Right lobe of liver (tissue), 6 donors: ENCODE measurements at regions not wholly inside any gene's neighbourhood (a gene's known extent, or its start where the extent isn't known, plus 50 kb on each side); places are given as distances from the start of the nearest gene placed in this dataset.

Experiments used
- ATAC-seq, 4 donors: fragments of 200-7000 bp; cut with Tn5 transposase; one replicate each; pipeline ENCODE4 v1.9.1; 2020; ENCODE audit warnings: mild to moderate bottlenecking in 4 of 4, moderate library complexity in 4 of 4
- DNase-seq, 3 donors: peaks; one replicate each; pipeline ENCODE4 v3.0.0-alpha.2; 2020
- H3K27ac ChIP-seq, 3 donors: fragments of 200-600 bp; one replicate each; pipeline ENCODE4 v1.8.0; 2022
- H3K27me3 ChIP-seq, 2 donors: fragments of 200-600 bp; one replicate each; pipeline ENCODE4 v1.8.0; 2022
- H3K36me3 ChIP-seq, 4 donors: fragments of 200-600 bp; sonication (generic) in 1 of 4; one replicate each; pipeline versions ENCODE4 v1.5.1 to v1.8.0; 2017 to 2022; ENCODE audit warnings: control low read depth in 1 of 4
- H3K4me1 ChIP-seq, 4 donors: fragments of 200-600 bp; sonication (generic) in 1 of 4; one replicate each; pipeline versions ENCODE4 v1.5.1 to v1.8.0; 2017 to 2022; ENCODE audit warnings: control low read depth in 1 of 4
- H3K4me3 ChIP-seq, 3 donors: fragments of 200-600 bp; one replicate each; pipeline ENCODE4 v1.8.0; 2022
- H3K9me3 ChIP-seq, 4 donors: fragments of 200-600 bp; sonication (generic) in 1 of 4; one replicate each; pipeline versions ENCODE4 v1.5.1 to v1.8.0; 2017 to 2022; ENCODE audit warnings: control low read depth in 1 of 4
- CTCF ChIP-seq, 4 donors: fragments of 200-600 bp in 3 of 4; fragments of 450-650 bp in 1 of 4; IDR thresholded peaks; one replicate each; pipeline versions ENCODE4 v1.5.1 to v1.8.0; 2016 to 2022; ENCODE audit warnings: antibody characterized with exemption in 4 of 4, mild to moderate bottlenecking in 2 of 4
- POLR2A ChIP-seq: fragments of 450-650 bp; IDR thresholded peaks from one replicate; pipeline ENCODE4 v1.6.1; 2017; ENCODE audit warnings: antibody characterized with exemption, mild to moderate bottlenecking
- WGBS: methylation state at CpG from one replicate; pipeline ENCODE4 v1.1.6; 2018; ENCODE audit warnings: low coverage, low lambda C conversion rate; ENCODE audit not compliant: insufficient coverage; ENCODE audit errors: missing lambda C conversion rate; 5-methylcytosine and 5-hydroxymethylcytosine counted together
- intact Hi-C, 2 donors: fragments of 100-400 bp; cut with DNase I; formaldehyde crosslinking; loops; one replicate each; pipeline versions ENCODE4 v1.11.2 to v1.14.1; 2022
- donor health status: DM: no; HTN: yes; CAD: no.
- donor health status: DM: no; HTN: no; CAD: no.
- donor health status: DM: no; HTN: no; CAD: no.
- donor health status: DM: no; HTN: yes; CAD: no.
- donor health status: DM: no; HTN: yes; CAD: no.

GRCh38 chr3:74409066-74409465, 205.4 kb downstream of the CNTN3 start:
- H3K36me3 ChIP-seq, result no peaks in the 10 kb centered on the region
- no peak overlapping the region for H3K4me3 ChIP-seq
- no peaks in the 10 kb centered on the region for H3K27me3 ChIP-seq
- intact Hi-C loops, result no loop called here
- peak overlapping the region in 1 of 3 donors; percentile 33 for H3K27ac ChIP-seq
- peak; percentile 32 to 87 (median 72) for ATAC-seq
- DNase-seq, result no peak
- H3K4me1 ChIP-seq, result peaks cover 0 to 15% (median 5%) of the 10 kb centered on the region in 4 donors
- H3K9me3 ChIP-seq, result no peaks in the 10 kb centered on the region
- no peak for TF ChIP-seq CTCF (IDR thresholded peaks at IDR 0.05)
- no peak for TF ChIP-seq POLR2A

GRCh38 chr3:74403307-74403706, 211.2 kb downstream of the CNTN3 start:
- 59% methylated on average over 2 of the region's 2 CpGs for WGBS
- DNase-seq (no peak), ATAC-seq (no peak)
- Histone ChIP-seq H3K4me3 (no peak overlapping the region), H3K9me3 (no peaks in the 10 kb centered on the region), H3K27ac (no peak overlapping the region), H3K4me1 (no peaks in the 10 kb centered on the region), H3K27me3 (no peaks in the 10 kb centered on the region), H3K36me3 (no peaks in the 10 kb centered on the region)
- no peak for TF ChIP-seq POLR2A
- TF ChIP-seq CTCF (IDR thresholded peaks at IDR 0.05), result no peak
- intact Hi-C loops, result no loop called here

GRCh38 chr3:74402821-74403220, 211.6 kb downstream of the CNTN3 start:
- Histone ChIP-seq H3K36me3 (no peaks in the 10 kb centered on the region), H3K9me3 (no peaks in the 10 kb centered on the region), H3K27me3 (no peaks in the 10 kb centered on the region), H3K27ac (no peak overlapping the region), H3K4me3 (no peak overlapping the region), H3K4me1 (no peaks in the 10 kb centered on the region)
- ATAC-seq (no peak), DNase-seq (no peak)
- TF ChIP-seq POLR2A (no peak), CTCF (IDR thresholded peaks at IDR 0.05) (no peak)
- intact Hi-C loops, result no loop called here
- 84% methylated on average over 3 of the region's 3 CpGs for WGBS

GRCh38 chr3:74393426-74393825, 221.0 kb downstream of the CNTN3 start:
- Histone ChIP-seq H3K4me3 (no peak overlapping the region), H3K9me3 (no peaks in the 10 kb centered on the region), H3K36me3 (no peaks in the 10 kb centered on the region), H3K4me1 (no peaks in the 10 kb centered on the region), H3K27me3 (no peaks in the 10 kb centered on the region), H3K27ac (no peak overlapping the region)
- intact Hi-C loops, result no loop called here
- DNase-seq (no peak), ATAC-seq (peak in 1 of 4 donors; percentile 33)
- 36% methylated on average over 3 of the region's 3 CpGs for WGBS
- TF ChIP-seq POLR2A (no peak), CTCF (IDR thresholded peaks at IDR 0.05) (no peak)
